Choroid plexus epithelial cell (primary cell): ENCODE measurements at regions not wholly inside any gene's neighbourhood (a gene's known extent, or its start where the extent isn't known, plus 50 kb on each side); places are given as distances from the start of the nearest gene placed in this dataset.
A peak's percentile ranks its signal among the peaks of the same experiment; 100 is the strongest.

ENCODE experiments used
- DNase-seq: peaks from one replicate; pipeline ENCODE4 v3.0.0-alpha.2; 2010; ENCODE audit warnings: low read depth
- H3K4me3 ChIP-seq: 2 replicates; pipeline ENCODE4 v1.5.1; 2011; ENCODE audit warnings: low read depth, mild to moderate bottlenecking, control low read depth, low read length, moderate library complexity
- TF ChIP-seq, protein P1 (sequence below): conservative IDR thresholded peaks from 2 replicates; pipeline ENCODE4 v1.5.1; 2011; ENCODE audit warnings: low read depth, mild to moderate bottlenecking, control low read depth, inconsistent platforms, low read length, moderate library complexity

DNA sequence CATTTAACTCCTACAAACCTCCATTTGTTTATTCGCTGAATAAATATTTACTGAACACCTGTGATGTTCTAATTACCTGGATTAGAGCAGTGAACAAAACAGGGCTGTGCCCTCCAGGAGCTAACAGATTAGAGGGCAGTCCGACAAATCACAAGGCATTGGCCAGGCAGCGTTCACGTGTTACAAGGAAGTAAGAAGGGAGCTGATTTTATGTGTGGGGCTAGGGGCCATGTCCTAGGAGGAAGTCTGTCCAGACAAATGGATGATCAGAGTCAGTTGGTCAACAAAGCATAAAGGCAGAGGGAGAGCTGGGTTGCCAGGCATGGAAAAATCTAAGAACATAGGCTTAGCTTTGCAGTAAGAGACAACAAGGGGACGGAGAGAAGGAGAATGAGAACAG is 57.3 kb upstream of the BACE2 start:
- no peak for DNase-seq
- TF ChIP-seq, protein P1, sequence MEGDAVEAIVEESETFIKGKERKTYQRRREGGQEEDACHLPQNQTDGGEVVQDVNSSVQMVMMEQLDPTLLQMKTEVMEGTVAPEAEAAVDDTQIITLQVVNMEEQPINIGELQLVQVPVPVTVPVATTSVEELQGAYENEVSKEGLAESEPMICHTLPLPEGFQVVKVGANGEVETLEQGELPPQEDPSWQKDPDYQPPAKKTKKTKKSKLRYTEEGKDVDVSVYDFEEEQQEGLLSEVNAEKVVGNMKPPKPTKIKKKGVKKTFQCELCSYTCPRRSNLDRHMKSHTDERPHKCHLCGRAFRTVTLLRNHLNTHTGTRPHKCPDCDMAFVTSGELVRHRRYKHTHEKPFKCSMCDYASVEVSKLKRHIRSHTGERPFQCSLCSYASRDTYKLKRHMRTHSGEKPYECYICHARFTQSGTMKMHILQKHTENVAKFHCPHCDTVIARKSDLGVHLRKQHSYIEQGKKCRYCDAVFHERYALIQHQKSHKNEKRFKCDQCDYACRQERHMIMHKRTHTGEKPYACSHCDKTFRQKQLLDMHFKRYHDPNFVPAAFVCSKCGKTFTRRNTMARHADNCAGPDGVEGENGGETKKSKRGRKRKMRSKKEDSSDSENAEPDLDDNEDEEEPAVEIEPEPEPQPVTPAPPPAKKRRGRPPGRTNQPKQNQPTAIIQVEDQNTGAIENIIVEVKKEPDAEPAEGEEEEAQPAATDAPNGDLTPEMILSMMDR = no peak
- H3K4me3 ChIP-seq = no peak overlapping the region

DNA sequence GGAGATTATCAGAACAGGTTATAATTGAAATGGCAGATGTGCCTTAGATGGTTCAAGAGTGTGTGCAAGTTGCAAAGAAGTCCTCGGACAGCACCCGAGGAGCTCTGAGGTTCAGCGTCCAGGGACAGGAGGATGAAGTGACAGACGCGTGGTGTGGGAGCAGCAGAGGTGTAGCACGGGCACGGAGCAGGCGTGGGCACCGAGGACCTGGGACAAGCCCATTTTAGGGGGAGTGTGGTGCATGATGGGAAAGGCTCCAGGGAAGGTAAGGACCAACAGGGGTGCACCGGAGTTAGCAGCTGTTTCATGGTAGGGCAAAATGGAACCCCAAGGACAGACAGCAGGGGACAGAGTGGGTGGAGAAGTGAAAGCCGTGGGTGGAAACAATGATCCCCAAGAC is 56.3 kb upstream of the BACE2 start:
- DNase-seq = no peak
- no peak overlapping the region for H3K4me3 ChIP-seq
- TF ChIP-seq, protein P1 = no peak

DNA sequence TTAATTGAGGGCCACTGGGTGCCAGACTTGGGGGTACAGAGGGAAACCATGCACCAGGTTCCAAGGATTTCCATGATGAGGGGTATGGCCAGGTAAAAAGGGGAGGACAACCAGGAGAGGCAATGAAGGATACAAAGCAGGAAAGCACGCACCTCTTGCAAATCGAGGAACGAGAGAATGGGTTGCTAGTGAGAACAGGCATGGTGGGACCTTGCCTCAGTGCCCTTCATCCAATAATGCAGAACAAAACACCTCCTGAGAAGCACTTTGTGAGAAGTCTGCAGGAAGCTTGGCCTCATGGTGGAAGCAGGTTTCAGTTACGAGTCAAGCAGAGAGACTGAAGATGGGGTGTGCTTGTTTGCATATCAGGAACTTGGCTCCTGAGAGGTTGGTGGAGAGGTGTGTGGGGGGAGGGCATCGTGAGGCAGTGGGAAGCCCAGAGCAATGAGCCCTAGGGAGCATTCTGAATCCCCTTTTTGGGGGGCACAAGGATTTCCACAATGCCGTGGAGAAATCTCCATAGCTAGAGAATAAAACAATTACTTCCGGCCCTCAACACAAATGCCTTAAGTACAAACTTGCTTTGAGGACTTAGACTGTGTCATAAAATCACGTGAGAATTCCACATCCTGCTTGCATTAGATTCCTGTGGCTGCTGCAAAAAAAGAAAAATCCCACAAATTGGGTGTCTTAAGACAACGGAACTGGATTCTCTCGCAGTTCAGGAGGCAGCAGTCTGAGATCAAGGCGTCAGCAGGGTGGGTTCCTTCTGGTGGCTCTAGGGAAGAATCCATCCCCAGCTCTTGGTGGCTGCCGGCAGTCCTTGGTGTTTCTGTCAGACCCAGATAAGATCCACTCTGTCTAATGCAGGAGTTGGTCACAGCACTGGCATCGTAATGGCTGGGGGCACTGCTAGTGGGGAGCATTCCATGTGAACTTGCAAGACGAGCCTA is 54.9 kb upstream of the BACE2 start:
- peak; percentile 67 for DNase-seq

DNA sequence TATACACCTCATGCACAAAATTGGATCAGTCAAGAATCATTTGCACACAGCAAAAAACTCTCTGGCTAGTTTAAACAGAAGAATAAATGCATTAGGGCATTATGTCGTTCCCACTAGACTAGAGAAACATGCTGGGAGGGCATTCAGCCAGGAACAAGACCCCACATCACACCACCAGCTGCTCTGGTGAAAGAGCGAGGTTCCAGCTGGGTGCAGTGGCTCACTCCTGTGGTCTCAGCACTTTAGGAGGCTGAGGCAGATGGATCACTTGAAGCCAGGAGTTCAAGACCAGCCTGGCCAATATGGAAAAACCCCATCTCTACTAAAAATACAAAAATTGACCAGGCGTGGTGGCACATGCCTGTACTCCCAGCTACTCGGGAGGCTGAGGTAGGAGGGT is 52.1 kb upstream of the BACE2 start:
- DNase-seq = no peak
- H3K4me3 ChIP-seq = no peak overlapping the region
- TF ChIP-seq, protein P1 = no peak

More for the DNA sequence above, 54.9 kb upstream of the BACE2 start:
- TF ChIP-seq, protein P1 = no peak
- H3K4me3 ChIP-seq = no peak overlapping the region
